GM21390 (cell line): ENCODE measurements at regions not wholly inside any gene's neighbourhood (a gene's known extent, or its start where the extent isn't known, plus 50 kb on each side); places are given as distances from the start of the nearest gene placed in this dataset.
"Not testable (repeated sequence)": the region's sequence is repeated elsewhere in the genome, so short reads cannot be mapped to it uniquely, and the experiment has no call there.

Source experiments
- ATAC-seq: cut with Tn5 transposase; IDR thresholded peaks from one replicate; pipeline ENCODE4 v1.9.1; 2021; ENCODE audit not compliant: unreplicated experiment

DNA sequence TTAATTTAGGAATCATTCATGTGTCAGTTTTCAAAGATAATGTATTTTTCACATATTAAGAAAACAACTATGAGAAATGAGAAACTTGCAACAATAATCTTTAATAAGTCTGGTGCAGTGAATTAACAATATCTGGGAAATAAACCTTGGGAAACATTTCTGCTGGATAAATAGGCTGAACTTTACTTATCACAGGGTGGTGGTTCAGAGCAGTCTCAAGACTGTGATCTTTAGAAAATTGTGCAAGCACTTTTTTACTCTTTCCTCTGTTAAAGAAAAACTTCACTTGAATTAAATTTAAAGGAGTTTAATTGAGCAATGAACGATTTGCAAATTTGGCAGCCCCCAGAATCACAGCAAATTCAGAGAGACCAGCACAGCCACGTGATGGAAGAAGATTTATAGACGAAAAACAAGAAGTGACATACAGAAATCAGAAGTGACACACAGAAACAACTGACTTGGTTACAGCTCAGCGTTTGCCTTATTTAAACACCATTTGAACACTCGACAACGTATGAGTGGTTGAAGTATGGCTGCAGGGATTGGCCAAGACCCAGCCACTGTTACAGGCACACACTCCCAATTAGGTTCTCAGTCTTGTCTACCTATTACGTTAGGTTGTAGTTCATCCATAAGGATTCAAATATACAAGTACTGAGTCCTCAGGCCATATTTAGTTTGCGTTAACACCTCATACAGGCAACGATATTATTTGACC lies 631.9 kb downstream of the SLCO4C1 start:
- no peak for ATAC-seq

DNA sequence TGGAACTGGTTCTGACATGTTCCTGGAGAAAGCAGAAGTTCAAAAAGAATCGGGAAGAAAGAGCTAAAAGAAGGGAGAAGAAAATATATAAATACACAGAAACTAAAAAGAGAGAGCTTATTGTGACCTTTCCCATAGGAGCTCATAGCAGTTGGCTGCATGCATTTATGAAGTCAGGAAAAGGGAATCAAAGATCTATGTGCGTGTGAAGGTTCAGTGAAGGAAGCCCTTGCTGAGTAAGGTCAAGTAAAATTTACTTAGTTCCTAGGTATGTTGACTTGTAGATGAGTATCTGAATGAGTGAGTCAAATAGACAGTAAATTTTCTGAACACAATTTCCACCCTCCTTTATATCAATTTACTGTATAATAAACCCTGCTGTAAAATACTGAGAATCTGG lies 632.5 kb downstream of the SLCO4C1 start:
- no peak for ATAC-seq

- ATAC-seq = no peak
These were observed 633.8 kb downstream of the SLCO4C1 start for GRCh38 chr5:101662263-101662662.

DNA sequence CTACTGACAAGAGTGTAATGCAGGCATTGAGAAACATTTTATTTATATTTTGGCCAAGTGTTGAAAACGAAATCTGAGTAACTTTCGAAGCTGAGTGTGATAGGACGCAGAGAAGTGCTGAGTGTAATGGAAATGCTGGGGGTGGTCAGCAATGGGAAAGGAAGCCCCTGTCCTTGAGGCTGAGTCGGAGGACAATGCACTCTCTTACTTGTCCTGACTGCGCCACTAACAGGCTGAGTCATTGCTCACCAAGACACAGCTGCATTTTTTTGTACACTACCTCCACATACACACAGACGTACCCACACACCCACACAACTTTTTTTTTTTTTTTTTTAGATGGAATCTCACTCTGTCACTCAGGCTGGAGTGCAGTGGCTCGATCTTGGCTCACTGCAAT lies 637.7 kb downstream of the SLCO4C1 start:
- no peak for ATAC-seq

- ATAC-seq = no peak
These were observed 642.1 kb downstream of the SLCO4C1 start for GRCh38 chr5:101653996-101654395.

DNA sequence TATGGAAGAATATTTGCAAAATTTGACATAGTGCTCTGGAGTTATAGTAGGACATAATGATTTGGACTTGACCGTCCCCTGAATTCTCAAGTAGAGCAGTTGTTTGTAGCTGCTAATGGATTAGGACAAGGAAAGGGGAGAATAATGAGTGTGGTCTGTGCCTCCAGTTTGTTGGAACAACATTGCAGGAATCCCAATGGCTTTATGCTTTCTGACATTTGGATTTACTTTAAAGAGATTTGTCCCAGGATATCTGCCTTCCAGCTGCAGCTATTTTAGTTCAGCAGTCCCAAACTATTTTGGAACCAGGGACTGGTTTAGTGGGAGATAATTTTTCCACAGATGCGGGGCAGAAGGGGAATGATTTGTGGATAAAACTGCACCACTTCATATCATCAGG lies 648.2 kb downstream of the SLCO4C1 start:
- ATAC-seq = no peak

GRCh38 chr5:101643794-101644193 lies 652.3 kb downstream of the SLCO4C1 start:
- ATAC-seq = no peak

- ATAC-seq = no peak
These were observed 658.5 kb downstream of the SLCO4C1 start for GRCh38 chr5:101637599-101637998.

GRCh38 chr5:101627770-101628169 lies 668.3 kb downstream of the SLCO4C1 start:
- not testable (repeated sequence) for ATAC-seq

- no peak for ATAC-seq
These were observed 669.5 kb downstream of the SLCO4C1 start for GRCh38 chr5:101626572-101626971.

GRCh38 chr5:101611039-101611438 lies 685.0 kb downstream of the SLCO4C1 start:
- ATAC-seq = no peak

DNA sequence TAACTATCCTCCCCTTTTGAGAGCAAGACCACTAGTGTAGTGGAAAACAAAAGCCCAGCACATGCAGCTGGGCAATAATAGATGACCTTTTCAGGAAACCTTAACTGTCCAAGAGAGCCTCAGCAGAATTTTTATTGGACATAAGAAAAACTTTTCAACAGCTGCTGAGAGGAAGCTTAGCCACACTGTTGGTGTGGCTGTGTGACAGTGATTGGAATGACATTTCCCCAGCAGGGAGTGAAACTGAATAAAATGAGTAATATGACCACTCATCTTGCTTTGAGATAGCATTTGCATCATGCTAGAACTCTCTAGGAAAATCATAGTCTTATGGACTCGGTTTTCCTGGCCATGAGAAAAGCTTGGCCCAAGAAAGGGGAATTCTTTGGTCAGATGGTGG lies 687.8 kb downstream of the SLCO4C1 start:
- no peak for ATAC-seq

DNA sequence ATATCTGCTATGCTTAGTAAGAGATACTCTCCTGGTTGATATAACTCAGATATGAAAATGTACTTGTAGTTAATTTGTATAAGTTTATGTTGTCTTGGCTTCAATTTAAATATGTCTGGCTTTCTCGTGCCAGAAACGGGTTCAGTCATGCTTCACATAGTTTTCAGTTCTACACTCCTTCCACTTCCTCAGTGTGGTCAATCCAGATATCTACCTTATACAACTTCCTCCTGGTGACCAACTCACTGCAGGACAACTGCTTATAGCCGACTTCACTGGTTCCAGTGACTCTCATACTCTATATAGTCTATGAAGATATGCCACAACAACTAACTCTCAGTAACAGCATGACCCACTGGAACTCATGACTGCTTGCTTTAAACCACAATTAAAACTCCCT lies 690.4 kb downstream of the SLCO4C1 start:
- no peak for ATAC-seq

GRCh38 chr5:101600614-101601013 lies 695.5 kb downstream of the SLCO4C1 start:
- no peak for ATAC-seq

DNA sequence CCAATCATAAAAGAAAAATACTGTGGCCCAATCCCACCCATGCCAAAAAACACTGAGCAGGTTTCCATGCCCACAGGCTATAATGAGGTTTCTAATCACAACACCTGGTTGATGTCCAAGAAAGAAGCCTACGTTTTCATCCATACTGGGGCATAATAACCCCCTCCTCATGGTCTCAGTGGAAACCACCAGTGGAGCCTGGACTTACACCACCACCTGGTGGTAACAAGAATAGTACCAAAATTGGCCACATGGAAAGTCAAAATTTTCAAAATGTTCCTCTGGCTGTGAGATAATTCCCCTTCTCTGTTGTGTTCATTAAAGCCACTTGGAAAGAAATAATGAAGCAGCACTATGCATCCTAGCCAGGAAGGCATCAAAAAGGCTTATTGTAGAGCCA lies 687.3 kb upstream of the ST8SIA4 start:
- ATAC-seq = no peak

DNA sequence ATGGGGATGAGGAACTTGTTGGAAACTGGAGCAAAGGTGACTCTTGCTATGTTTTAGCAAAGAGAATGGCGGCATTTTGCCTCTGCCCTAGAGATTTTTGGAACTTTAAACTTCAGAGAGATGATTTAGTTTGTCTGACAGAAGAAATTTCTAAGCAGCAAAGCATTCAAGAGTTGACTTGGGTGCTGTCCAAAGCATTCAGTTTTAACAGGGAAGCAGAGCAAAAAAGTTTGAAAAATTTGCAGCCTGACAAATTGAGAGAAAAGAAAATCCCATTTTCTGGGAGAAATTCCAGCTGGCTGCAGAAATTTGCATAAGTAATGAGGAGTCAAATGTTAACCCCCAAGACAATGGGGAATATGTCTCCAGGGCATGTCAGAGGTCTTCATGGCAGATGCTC lies 682.3 kb upstream of the ST8SIA4 start:
- no peak for ATAC-seq

- no peak for ATAC-seq
These were observed 677.5 kb upstream of the ST8SIA4 start for GRCh38 chr5:101580591-101580990.

DNA sequence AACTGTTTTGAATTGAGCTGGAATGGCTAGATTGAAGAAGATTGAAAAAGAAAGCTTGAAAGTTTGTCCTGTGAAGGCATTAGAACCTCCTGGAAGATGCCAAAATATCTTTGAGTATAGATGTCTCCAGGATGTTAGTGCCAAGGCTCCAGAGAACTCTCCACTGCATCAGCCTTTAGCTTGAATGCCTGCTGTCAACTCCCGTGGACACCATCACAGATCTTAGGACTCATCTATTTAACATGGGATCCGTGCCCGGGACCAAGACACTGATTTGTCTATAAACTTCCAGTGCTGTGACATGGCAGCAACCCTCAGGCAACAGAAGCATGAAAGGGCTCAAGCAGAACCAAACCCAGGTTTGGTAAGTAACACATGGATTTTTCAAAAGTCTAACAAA lies 670.9 kb upstream of the ST8SIA4 start:
- no peak for ATAC-seq

DNA sequence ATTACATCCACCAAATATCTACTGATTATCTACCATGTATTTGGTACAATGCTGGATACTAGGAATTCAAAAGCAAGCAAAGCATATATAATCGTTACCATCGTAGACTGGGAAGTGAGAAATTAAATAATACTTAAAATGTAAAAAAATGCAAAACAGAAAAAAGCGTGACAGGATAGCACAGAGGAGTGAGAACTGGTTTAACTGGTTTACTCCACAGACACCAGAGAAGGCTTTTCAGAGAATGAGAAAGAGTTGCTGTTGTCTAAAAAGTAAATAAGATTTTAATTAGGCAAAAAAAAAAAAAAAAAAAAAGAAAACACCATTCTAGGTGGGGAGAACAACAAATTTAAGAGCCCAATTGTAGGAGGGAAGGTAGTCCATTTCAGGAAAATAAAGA lies 657.9 kb upstream of the ST8SIA4 start:
- no peak for ATAC-seq

DNA sequence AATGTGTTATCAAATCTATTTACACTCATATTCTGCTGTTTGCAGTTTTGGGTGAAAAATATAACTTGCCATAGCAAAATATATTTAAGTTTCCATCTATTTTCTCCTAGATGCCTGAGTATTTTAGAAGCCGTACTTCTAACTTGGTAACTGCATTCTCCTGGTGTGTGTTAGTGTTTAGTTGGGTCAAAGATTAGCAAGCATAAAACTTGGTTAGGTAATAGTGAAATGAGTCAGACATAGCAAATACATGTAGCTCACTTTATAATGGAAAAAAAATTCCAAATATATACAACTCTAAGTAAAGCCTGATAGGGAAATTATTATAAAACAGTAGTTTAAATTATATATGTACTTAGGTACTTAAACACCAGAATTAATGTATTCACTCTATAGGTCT lies 640.7 kb upstream of the ST8SIA4 start:
- ATAC-seq = no peak

DNA sequence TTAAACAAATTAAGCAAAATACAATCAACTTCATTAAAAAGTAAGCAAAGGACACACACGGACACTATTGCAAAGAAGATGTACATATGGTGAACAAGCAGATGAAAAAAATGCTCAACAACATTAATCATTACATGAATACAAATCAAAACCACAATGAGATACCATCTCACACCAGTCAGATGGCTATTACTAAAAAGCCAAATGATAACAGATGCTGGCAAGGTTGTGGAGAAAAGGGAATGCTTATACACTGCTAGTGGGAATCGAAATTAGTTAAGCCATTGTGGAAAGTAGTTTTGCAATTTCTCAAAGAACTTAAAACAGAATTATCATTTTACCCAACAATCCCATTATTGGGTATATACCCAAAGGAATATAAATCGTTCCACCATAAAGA lies 636.2 kb upstream of the ST8SIA4 start:
- ATAC-seq = no peak

DNA sequence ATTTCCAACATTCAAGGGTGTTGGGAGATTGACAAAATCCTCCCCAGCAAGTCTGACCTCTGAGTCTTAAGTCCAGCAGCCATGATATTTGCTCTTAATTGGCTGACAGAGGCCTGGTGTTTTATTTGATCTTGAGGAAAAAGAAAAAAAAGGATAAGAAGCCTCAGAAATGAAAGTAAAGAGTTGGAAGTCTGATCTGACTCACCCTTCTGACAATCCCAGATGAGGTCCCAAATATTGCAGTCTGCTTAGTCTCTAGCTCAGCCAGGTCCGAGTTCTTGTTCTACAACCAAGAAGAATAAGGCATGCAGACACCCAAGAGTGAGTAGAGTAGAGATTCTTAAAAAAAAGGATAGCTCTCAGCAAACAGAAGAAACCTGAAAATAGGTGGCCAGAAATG lies 632.5 kb upstream of the ST8SIA4 start:
- ATAC-seq = no peak

DNA sequence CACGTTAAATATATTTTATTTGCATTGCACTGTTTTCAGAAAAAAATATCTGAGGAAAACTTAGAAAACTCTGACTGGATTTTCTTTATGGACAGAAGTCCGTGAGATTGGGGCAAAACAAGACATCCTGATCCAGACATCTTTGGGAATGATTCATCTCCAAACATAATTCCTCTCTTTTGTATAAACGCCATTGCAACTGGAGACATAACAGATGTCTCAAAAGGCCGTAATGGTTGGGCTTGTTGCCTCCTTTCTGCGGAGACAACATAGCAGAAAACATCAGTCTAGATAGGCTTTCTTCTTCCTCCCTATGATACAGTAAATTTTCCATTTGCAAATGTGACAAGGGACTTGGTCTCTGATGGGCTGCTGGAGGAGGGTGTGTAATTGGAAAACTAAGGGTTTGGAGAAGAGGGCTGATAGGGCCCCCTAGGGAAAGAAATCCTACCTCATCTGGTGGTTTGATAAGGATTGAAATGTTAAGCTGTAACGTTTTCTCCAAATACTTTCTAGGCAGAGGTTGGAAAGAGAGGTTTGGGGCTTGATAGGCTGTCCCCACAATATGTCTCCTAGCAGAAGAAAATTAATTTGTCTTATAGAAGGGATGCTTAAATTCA lies 631.5 kb upstream of the ST8SIA4 start:
- ATAC-seq = no peak
